GM23248 (cell line): ENCODE measurements at regions not wholly inside any gene's neighbourhood (a gene's known extent, or its start where the extent isn't known, plus 50 kb on each side); places are given as distances from the start of the nearest gene placed in this dataset.

Experiments used
- EZH2 ChIP-seq: fragments of 200-600 bp; sonication (generic); IDR thresholded peaks from 2 replicates; pipeline ENCODE4 v1.6.1; 2018; ENCODE audit warnings: antibody characterized with exemption, mild to moderate bottlenecking; ENCODE audit not compliant: insufficient read depth, poor library complexity, severe bottlenecking
- EZH2phosphoT487 ChIP-seq: fragments of 200-600 bp; sonication (generic); IDR thresholded peaks from 2 replicates; pipeline ENCODE4 v1.6.1; 2018; ENCODE audit warnings: antibody characterized with exemption, moderate library complexity, mild to moderate bottlenecking, low read depth; ENCODE audit not compliant: insufficient read depth

- TF ChIP-seq EZH2 (no peak), EZH2phosphoT487 (no peak)
These were observed 604.2 kb upstream of the PCDH20 start for GRCh38 chr13:62019858-62020257.
